Hepatocyte (in vitro differentiated cells): ENCODE measurements at regions not wholly inside any gene's neighbourhood (a gene's known extent, or its start where the extent isn't known, plus 50 kb on each side); places are given as distances from the start of the nearest gene placed in this dataset.

Experiments
- EZH2 ChIP-seq: fragments of 200-600 bp; sonication (generic); IDR thresholded peaks from 2 replicates; pipeline ENCODE4 v1.6.1; 2016; ENCODE audit warnings: antibody characterized with exemption, mild to moderate bottlenecking, borderline replicate concordance
- TF ChIP-seq, protein P1 (sequence below): fragments of 200-600 bp; sonication (generic); IDR thresholded peaks from 2 replicates; pipeline ENCODE4 v1.5.1; 2016; ENCODE audit warnings: antibody characterized with exemption, mild to moderate bottlenecking; ENCODE audit not compliant: poor library complexity

DNA sequence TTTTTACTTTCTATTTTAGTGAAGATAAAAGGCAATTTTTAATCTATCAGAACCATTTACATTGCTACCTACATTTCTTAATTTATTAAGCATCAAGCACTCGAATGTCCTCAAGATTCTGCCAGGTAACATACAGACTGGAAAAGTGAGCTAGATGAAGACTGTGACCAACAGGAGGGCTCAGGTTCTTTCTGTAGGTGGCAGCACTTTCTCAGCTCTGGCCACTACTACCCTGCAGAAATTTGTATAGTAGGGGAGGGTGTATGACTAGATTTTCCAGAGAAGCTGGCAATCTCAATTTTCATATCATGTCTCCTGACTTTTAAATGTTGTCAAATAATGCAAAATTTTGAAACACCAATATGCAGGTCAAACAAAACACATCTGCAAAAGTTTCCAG lies 165.0 kb upstream of the SUCLG2 start:
- TF ChIP-seq, protein P1, sequence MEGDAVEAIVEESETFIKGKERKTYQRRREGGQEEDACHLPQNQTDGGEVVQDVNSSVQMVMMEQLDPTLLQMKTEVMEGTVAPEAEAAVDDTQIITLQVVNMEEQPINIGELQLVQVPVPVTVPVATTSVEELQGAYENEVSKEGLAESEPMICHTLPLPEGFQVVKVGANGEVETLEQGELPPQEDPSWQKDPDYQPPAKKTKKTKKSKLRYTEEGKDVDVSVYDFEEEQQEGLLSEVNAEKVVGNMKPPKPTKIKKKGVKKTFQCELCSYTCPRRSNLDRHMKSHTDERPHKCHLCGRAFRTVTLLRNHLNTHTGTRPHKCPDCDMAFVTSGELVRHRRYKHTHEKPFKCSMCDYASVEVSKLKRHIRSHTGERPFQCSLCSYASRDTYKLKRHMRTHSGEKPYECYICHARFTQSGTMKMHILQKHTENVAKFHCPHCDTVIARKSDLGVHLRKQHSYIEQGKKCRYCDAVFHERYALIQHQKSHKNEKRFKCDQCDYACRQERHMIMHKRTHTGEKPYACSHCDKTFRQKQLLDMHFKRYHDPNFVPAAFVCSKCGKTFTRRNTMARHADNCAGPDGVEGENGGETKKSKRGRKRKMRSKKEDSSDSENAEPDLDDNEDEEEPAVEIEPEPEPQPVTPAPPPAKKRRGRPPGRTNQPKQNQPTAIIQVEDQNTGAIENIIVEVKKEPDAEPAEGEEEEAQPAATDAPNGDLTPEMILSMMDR = peak; percentile 57
- no peak for TF ChIP-seq EZH2
